IMR-90 (cell line): ENCODE measurements at regions not wholly inside any gene's neighbourhood (a gene's known extent, or its start where the extent isn't known, plus 50 kb on each side); places are given as distances from the start of the nearest gene placed in this dataset.

Source experiments
- ATAC-seq: fragments of 200-7000 bp; cut with Tn5 transposase; 2 replicates; pipeline ENCODE4 v1.9.1; 2020; ENCODE audit warnings: low read depth, mild to moderate bottlenecking, moderate library complexity
- BruUV-seq: library from RNA; stranded (reverse); fragments of 400-500 nt; replicated peaks from 2 replicates; lab custom pipeline; 2021; lab: Mats Ljungman, UMichigan
- CTCF ChIA-PET: fragments of 300-600 bp; formaldehyde crosslinking; extraction: SDS; loops from one replicate; lab custom pipeline; 2021; ENCODE audit warnings: antibody characterized with exemption; lab: Yijun Ruan, JAX
- POLR2A ChIA-PET: fragments of 300-600 bp; sonication (Branson Sonifier 250); formaldehyde crosslinking; loops from one replicate; lab custom pipeline; 2022; ENCODE audit warnings: antibody characterized with exemption; ENCODE audit not compliant: unreplicated experiment; lab: Charles Lee
- DNase-seq: peaks from one replicate; pipeline ENCODE4 v3.0.0; 2013
- H2AFZ ChIP-seq: replicated peaks from 2 replicates; pipeline ENCODE3; 2013; ENCODE audit warnings: low read length, mild to moderate bottlenecking; ENCODE audit not compliant: poor library complexity
- H2AK5ac ChIP-seq: 2 replicates; pipeline ENCODE4 v1.6.1; 2013; ENCODE audit warnings: low read depth, low read length, inconsistent platforms
- H2AK9ac ChIP-seq: replicated peaks from 2 replicates; pipeline ENCODE3; 2013; ENCODE audit warnings: mild to moderate bottlenecking, low read depth, low read length, moderate library complexity; ENCODE audit not compliant: poor library complexity
- H2BK120ac ChIP-seq: 2 replicates; pipeline ENCODE4 v1.6.1; 2013; ENCODE audit warnings: low read depth, low read length, inconsistent platforms
- H2BK15ac ChIP-seq: 3 replicates; pipeline ENCODE4 v1.6.1; 2013; ENCODE audit warnings: low read depth, low read length, inconsistent platforms
- H2BK20ac ChIP-seq: 2 replicates; pipeline ENCODE4 v1.6.1; 2013; ENCODE audit warnings: low read depth, mild to moderate bottlenecking, inconsistent platforms, low read length, moderate library complexity
- H2BK5ac ChIP-seq: 2 replicates; pipeline ENCODE4 v1.6.1; 2013; ENCODE audit warnings: mild to moderate bottlenecking, low read depth, low read length, inconsistent platforms; ENCODE audit not compliant: poor library complexity, severe bottlenecking
- H3K14ac ChIP-seq: replicated peaks from 2 replicates; pipeline ENCODE4 v1.6.1; 2013; ENCODE audit warnings: low read depth, low read length, inconsistent platforms
- H3K18ac ChIP-seq: 2 replicates; pipeline ENCODE4 v1.6.1; 2013; ENCODE audit warnings: low read depth, low read length, control low read depth
- H3K23ac ChIP-seq: 2 replicates; pipeline ENCODE4 v1.6.1; 2013; ENCODE audit warnings: low read depth, low read length, inconsistent platforms
- H3K27ac ChIP-seq: 2 replicates; pipeline ENCODE4 v1.5.1; 2013; ENCODE audit warnings: mild to moderate bottlenecking, control low read depth, low read length; ENCODE audit not compliant: insufficient read depth
- H3K27me3 ChIP-seq: 2 replicates; pipeline ENCODE4 v1.6.1; 2013; ENCODE audit warnings: low read length; ENCODE audit not compliant: control insufficient read depth, insufficient read depth
- H3K36me3 ChIP-seq: 2 replicates; pipeline ENCODE4 v1.6.1; 2013; ENCODE audit warnings: low read length, mixed read lengths; ENCODE audit not compliant: control insufficient read depth, insufficient read depth
- H3K4ac ChIP-seq: 2 replicates; pipeline ENCODE4 v1.6.1; 2013; ENCODE audit warnings: low read depth, low read length, inconsistent platforms
- H3K4me1 ChIP-seq: 2 replicates; pipeline ENCODE4 v1.6.1; 2013; ENCODE audit warnings: low read length, mixed read lengths; ENCODE audit not compliant: control insufficient read depth, insufficient read depth
- H3K4me2 ChIP-seq: 2 replicates; pipeline ENCODE4 v1.6.1; 2013; ENCODE audit warnings: low read depth, mild to moderate bottlenecking, control low read depth, low read length, moderate library complexity
- H3K4me3 ChIP-seq: 2 replicates; pipeline ENCODE4 v1.5.1; 2013; ENCODE audit warnings: low read depth, mild to moderate bottlenecking, control low read depth, low read length, moderate library complexity; ENCODE audit not compliant: insufficient read depth
- H3K56ac ChIP-seq: 2 replicates; pipeline ENCODE4 v1.6.1; 2013; ENCODE audit warnings: low read length, inconsistent platforms; ENCODE audit not compliant: insufficient read depth; ENCODE audit errors: extremely low read depth
- H3K79me1 ChIP-seq, 2 experiments: 2 replicates each; pipeline ENCODE4 v1.6.1; 2013; ENCODE audit warnings: low read length in 2 of 2, inconsistent platforms in 1 of 2, low read depth in 1 of 2
- H3K9ac ChIP-seq: 2 replicates; pipeline ENCODE4 v1.6.1; 2013; ENCODE audit warnings: low read depth, low read length, control low read depth
- H3K9me1 ChIP-seq: 2 replicates; pipeline ENCODE4 v1.6.1; 2013; ENCODE audit warnings: low read length, inconsistent platforms; ENCODE audit not compliant: insufficient read depth
- H3K9me3 ChIP-seq: 2 replicates; pipeline ENCODE4 v1.6.1; 2013; ENCODE audit warnings: low read length; ENCODE audit not compliant: control insufficient read depth, insufficient read depth
- H4K20me1 ChIP-seq: 2 replicates; pipeline ENCODE4 v1.6.1; 2013; ENCODE audit warnings: low read length, inconsistent platforms; ENCODE audit not compliant: insufficient read depth
- H4K5ac ChIP-seq: 2 replicates; pipeline ENCODE4 v1.6.1; 2013; ENCODE audit warnings: mild to moderate bottlenecking, low read depth, low read length, control low read depth
- H4K8ac ChIP-seq, 2 experiments: 2 replicates each; pipeline ENCODE4 v1.6.1; 2013; ENCODE audit warnings: low read depth in 2 of 2, low read length in 2 of 2, control low read depth in 1 of 2, inconsistent platforms in 1 of 2
- H4K91ac ChIP-seq: 2 replicates; pipeline ENCODE4 v1.6.1; 2013; ENCODE audit warnings: low read depth, low read length, inconsistent platforms; ENCODE audit not compliant: insufficient read depth
- CEBPB ChIP-seq: IDR thresholded peaks from 2 replicates; pipeline ENCODE4 v1.6.1; 2012; ENCODE audit warnings: low read depth, low read length, improper control_type of control experiment
- CHD1 ChIP-seq: IDR thresholded peaks from 2 replicates; pipeline ENCODE4 v1.6.1; 2012; ENCODE audit warnings: low read depth, low read length, improper control_type of control experiment
- CTCF ChIP-seq: conservative IDR thresholded peaks from 2 replicates; pipeline ENCODE4 v1.5.1; 2012; ENCODE audit warnings: mild to moderate bottlenecking, low read depth, low read length, improper control_type of control experiment
- MAZ ChIP-seq: IDR thresholded peaks from 2 replicates; pipeline ENCODE4 v1.6.1; 2012; ENCODE audit warnings: low read depth, mild to moderate bottlenecking, low read length, improper control_type of control experiment, moderate library complexity, borderline replicate concordance
- NFE2L2 ChIP-seq: fragments of 150-350 bp; IDR thresholded peaks from 2 replicates; pipeline ENCODE4 v1.6.1; 2016; ENCODE audit warnings: low read depth, mild to moderate bottlenecking, low read length
- RAD21 ChIP-seq: IDR thresholded peaks from 2 replicates; pipeline ENCODE4 v1.6.1; 2012; ENCODE audit warnings: low read length, improper control_type of control experiment
- RCOR1 ChIP-seq: IDR thresholded peaks from 2 replicates; pipeline ENCODE4 v1.6.1; 2012; ENCODE audit warnings: mild to moderate bottlenecking, low read length, improper control_type of control experiment; ENCODE audit not compliant: insufficient replicate concordance
- SMC3 ChIP-seq: fragments of 150-350 bp; IDR thresholded peaks from 2 replicates; pipeline ENCODE4 v1.6.1; 2016; ENCODE audit warnings: low read depth, mild to moderate bottlenecking, antibody characterized with exemption, low read length, moderate library complexity
- USF2 ChIP-seq: fragments of 150-350 bp; IDR thresholded peaks from 2 replicates; pipeline ENCODE4 v1.6.1; 2017; ENCODE audit warnings: mild to moderate bottlenecking, antibody characterized with exemption, low read length, low read depth
- WGBS, 2 experiments: methylation state at CpG; one replicate each; pipeline versions ENCODE4 v1.1.5 to v1.1.7; 2013; ENCODE audit warnings: missing lambda C conversion rate in 2 of 2; ENCODE audit not compliant: insufficient read length in 1 of 2; ENCODE audit errors: extremely low coverage in 2 of 2; 5-methylcytosine and 5-hydroxymethylcytosine counted together
- dilution Hi-C: fragments of 300-500 bp; cut with HindIII; formaldehyde crosslinking; loops from one replicate; pipeline ENCODE4 v1.14.3; 2018; ENCODE audit warnings: low sequenced_read_pairs; ENCODE audit not compliant: unreplicated experiment
- in situ Hi-C: fragments of 300-500 bp; cut with MboI; formaldehyde crosslinking; loops from 3 replicates; pipeline ENCODE4 v1.14.3; 2019; ENCODE audit warnings: low sequenced_read_pairs, inconsistent platforms, mixed read lengths
- intact Hi-C: fragments of 100-400 bp; cut with micrococcal nuclease; formaldehyde crosslinking; loops from 2 replicates; pipeline ENCODE4 v1.10.0; 2022

GRCh38 chr9:80085668-80086067, 513.9 kb downstream of the TLE4 start:
- Histone ChIP-seq H3K9me1 (no peaks in the 10 kb centered on the region), H3K4me3 (no peak overlapping the region), H2AK5ac (no peak overlapping the region), H2AK9ac (no peak overlapping the region), H3K23ac (no peak overlapping the region), H2AFZ (no peak overlapping the region), H2BK20ac (no peak overlapping the region), H4K8ac (no peak overlapping the region), H2BK5ac (no peak overlapping the region), H3K14ac (no peak overlapping the region), H3K4me1 (no peaks in the 10 kb centered on the region), H3K4ac (no peak overlapping the region), H3K36me3 (no peaks in the 10 kb centered on the region), H3K18ac (no peak overlapping the region), H3K27me3 (no peaks in the 10 kb centered on the region), H3K56ac (no peak overlapping the region), H3K27ac (no peak overlapping the region), H4K5ac (no peak overlapping the region), H3K9ac (no peak overlapping the region), H2BK120ac (no peak overlapping the region), H3K79me1 (no peaks in the 10 kb centered on the region), H2BK15ac (no peak overlapping the region), H4K20me1 (no peaks in the 10 kb centered on the region), H4K91ac (no peak overlapping the region), H3K9me3 (no peaks in the 10 kb centered on the region), H3K4me2 (no peak overlapping the region)
- no CpG with 5 or more reads among the region's 1 CpG for WGBS, 2 experiments
- no TSS peak for BruUV-seq
- CTCF ChIA-PET: no interaction called here
- in situ Hi-C loops: no loop called here
- intact Hi-C loops: no loop called here
- dilution Hi-C loops: no loop called here
- ATAC-seq (no peak), DNase-seq (peak; percentile 4)
- TF ChIP-seq RAD21 (no peak), CEBPB (no peak), CTCF (no peak), RCOR1 (no peak), MAZ (no peak), CHD1 (no peak), SMC3 (no peak), NFE2L2 (no peak), USF2 (no peak)
- POLR2A ChIA-PET: no interaction called here
